ENCODE measurements at regions not wholly inside any gene's neighbourhood (a gene's known extent, or its start where the extent isn't known, plus 50 kb on each side); places are given as distances from the start of the nearest gene placed in this dataset.

GRCh38 chr9:85118990-85119755, 449.6 kb downstream of the NTRK2 start:
- intact Hi-C loops (cut with micrococcal nuclease; ENCODE audit: unreplicated experiment), result no loop called here
- ChIA-PET POLR2A (ENCODE audit: low non-redundant PET) (no interaction called here), CTCF (no interaction called here)
- peaks cover 5% of the 10 kb centered on the region for H3K27me3 ChIP-seq (replicated peaks; ENCODE audit: insufficient read depth, low read depth, low read length, poor library complexity)
- H3K4me1 ChIP-seq (ENCODE audit: insufficient read depth, low read length, poor library complexity, severe bottlenecking), result no peaks in the 10 kb centered on the region
- no peaks in the 10 kb centered on the region for H3K9me3 ChIP-seq (ENCODE audit: low read depth, low read length, poor library complexity, severe bottlenecking)
- no peaks in the 10 kb centered on the region for H3K36me3 ChIP-seq (ENCODE audit: insufficient read depth, low read length, poor library complexity, severe bottlenecking)
- H3K27ac ChIP-seq (ENCODE audit: low read depth, low read length, poor library complexity, severe bottlenecking), result no peak overlapping the region
- DNase-seq (ENCODE audit: low spot score), result no peak
- no peak for TF ChIP-seq EZH2 (IDR thresholded peaks at IDR 0.05; ENCODE audit: borderline replicate concordance, low read depth, low read length, poor library complexity, severe bottlenecking)
- no peak for TF ChIP-seq CTCF (conservative IDR thresholded peaks at IDR 0.05; ENCODE audit: low read depth, low read length)
- no TSS peak for BruUV-seq (replicated peaks)
- H3K4me3 ChIP-seq (ENCODE audit: low read depth, low read length, poor library complexity, severe bottlenecking), result no peak overlapping the region

GRCh38 chr9:85117831-85118230, 448.3 kb downstream of the NTRK2 start:
- Histone ChIP-seq H3K4me1 (ENCODE audit: insufficient read depth, low read length, poor library complexity, severe bottlenecking) (no peaks in the 10 kb centered on the region), H3K27ac (ENCODE audit: low read depth, low read length, poor library complexity, severe bottlenecking) (no peak overlapping the region), H3K9me3 (ENCODE audit: low read depth, low read length, poor library complexity, severe bottlenecking) (no peaks in the 10 kb centered on the region), H3K36me3 (ENCODE audit: insufficient read depth, low read length, poor library complexity, severe bottlenecking) (no peaks in the 10 kb centered on the region), H3K27me3 (replicated peaks; ENCODE audit: insufficient read depth, low read depth, low read length, poor library complexity) (peaks cover 5% of the 10 kb centered on the region), H3K4me3 (ENCODE audit: low read depth, low read length, poor library complexity, severe bottlenecking) (no peak overlapping the region)
- TF ChIP-seq EZH2 (IDR thresholded peaks at IDR 0.05; ENCODE audit: borderline replicate concordance, low read depth, low read length, poor library complexity, severe bottlenecking) (no peak), CTCF (conservative IDR thresholded peaks at IDR 0.05; ENCODE audit: low read depth, low read length) (no peak)
- ChIA-PET POLR2A (ENCODE audit: low non-redundant PET) (no interaction called here), CTCF (no interaction called here)
- BruUV-seq (replicated peaks), result no TSS peak
- intact Hi-C loops (cut with micrococcal nuclease; ENCODE audit: unreplicated experiment), result no loop called here
- no peak for DNase-seq (ENCODE audit: low spot score)

GRCh38 chr9:85115473-85115872, 445.9 kb downstream of the NTRK2 start:
- BruUV-seq (replicated peaks), result no TSS peak
- CTCF ChIA-PET, result no interaction called here
- Histone ChIP-seq H3K27me3 (replicated peaks; ENCODE audit: insufficient read depth, low read depth, low read length, poor library complexity) (no peaks in the 10 kb centered on the region), H3K36me3 (ENCODE audit: insufficient read depth, low read length, poor library complexity, severe bottlenecking) (no peaks in the 10 kb centered on the region), H3K27ac (ENCODE audit: low read depth, low read length, poor library complexity, severe bottlenecking) (no peak overlapping the region), H3K4me1 (ENCODE audit: insufficient read depth, low read length, poor library complexity, severe bottlenecking) (no peaks in the 10 kb centered on the region), H3K9me3 (ENCODE audit: low read depth, low read length, poor library complexity, severe bottlenecking) (no peaks in the 10 kb centered on the region), H3K4me3 (ENCODE audit: low read depth, low read length, poor library complexity, severe bottlenecking) (no peak overlapping the region)
- DNase-seq (ENCODE audit: low spot score), result no peak
- POLR2A ChIA-PET (ENCODE audit: low non-redundant PET), result no interaction called here
- no peak for TF ChIP-seq EZH2 (IDR thresholded peaks at IDR 0.05; ENCODE audit: borderline replicate concordance, low read depth, low read length, poor library complexity, severe bottlenecking)
- TF ChIP-seq CTCF (conservative IDR thresholded peaks at IDR 0.05; ENCODE audit: low read depth, low read length), result no peak
- intact Hi-C loops (cut with micrococcal nuclease; ENCODE audit: unreplicated experiment), result no loop called here
